K562 (cell line): ENCODE measurements at regions not wholly inside any gene's neighbourhood (a gene's known extent, or its start where the extent isn't known, plus 50 kb on each side); places are given as distances from the start of the nearest gene placed in this dataset.

Experiments
- BDP1 ChIP-seq: IDR thresholded peaks from 3 replicates; pipeline ENCODE4 v1.6.1; 2011; ENCODE audit not compliant: insufficient read length, insufficient read depth
- CBFA2T3 ChIP-seq: fragments of 450-650 bp; IDR thresholded peaks from 2 replicates; pipeline ENCODE4 v1.6.1; 2017
- CHD4 ChIP-seq: fragments of 200-600 bp; sonication (generic); IDR thresholded peaks from 3 replicates; pipeline ENCODE4 v1.6.1; 2012; ENCODE audit warnings: low read depth, mild to moderate bottlenecking, mixed read lengths, low read length, inconsistent platforms; ENCODE audit not compliant: insufficient read depth, insufficient replicate concordance, poor library complexity, severe bottlenecking
- ELF1 ChIP-seq: fragments of 200-800 bp; sonication (Bioruptor generic); IDR thresholded peaks from 2 replicates; pipeline ENCODE4 v1.6.1; 2016; ENCODE audit warnings: missing genetic modification characterization, missing compliant biosample characterization
- KAT2B ChIP-seq: IDR thresholded peaks from one replicate; pipeline ENCODE4 v1.6.1; 2012; ENCODE audit warnings: low read depth, mild to moderate bottlenecking, control low read depth, inconsistent platforms, low read length, moderate library complexity
- SIN3A ChIP-seq, 2 experiments: fragments of 150-350 bp in 1 of 2; IDR thresholded peaks; 2 replicates each; pipeline ENCODE4 v1.6.1; 2011 to 2016; ENCODE audit warnings: borderline replicate concordance in 2 of 2, low read depth in 2 of 2, low read length in 2 of 2, mild to moderate bottlenecking in 2 of 2, moderate library complexity in 2 of 2; ENCODE audit not compliant: control insufficient read depth in 1 of 2
- STAT5B ChIP-seq: fragments of 250-450 bp; sonication (Bioruptor Pico); IDR thresholded peaks from 2 replicates; pipeline ENCODE4 v1.8.0; 2021; ENCODE audit warnings: mild to moderate bottlenecking, inconsistent platforms
- TAF9B ChIP-seq: fragments of 450-650 bp; IDR thresholded peaks from 2 replicates; pipeline ENCODE4 v1.6.1; 2018; ENCODE audit warnings: mild to moderate bottlenecking; ENCODE audit not compliant: partially characterized antibody
- ZBTB17 ChIP-seq: fragments of 450-650 bp; formaldehyde crosslinking; IDR thresholded peaks from 2 replicates; pipeline ENCODE4 v1.4.0; 2020; ENCODE audit warnings: mild to moderate bottlenecking
- ZFPM2 ChIP-seq: fragments of 250-450 bp; sonication (Bioruptor Pico); IDR thresholded peaks from 2 replicates; pipeline ENCODE4 v1.5.1; 2022; ENCODE audit warnings: mild to moderate bottlenecking
- ZNF445 ChIP-seq: fragments of 250-450 bp; sonication (Bioruptor Pico); IDR thresholded peaks from 2 replicates; pipeline ENCODE4 v1.4.0; 2020; ENCODE audit warnings: low read depth, mild to moderate bottlenecking, moderate library complexity
- TF ChIP-seq, protein P1 (sequence below): conservative IDR thresholded peaks from 2 replicates; pipeline ENCODE4 v1.6.1; 2011; ENCODE audit warnings: low read depth, mild to moderate bottlenecking, low read length; ENCODE audit not compliant: control insufficient read depth
- TF ChIP-seq, protein P2 (sequence below): fragments of 450-650 bp; formaldehyde crosslinking; IDR thresholded peaks from 2 replicates; pipeline ENCODE4 v1.4.0; 2020; ENCODE audit warnings: mild to moderate bottlenecking, moderate library complexity
- TF ChIP-seq, protein P3 (sequence below): sonication (generic); formaldehyde crosslinking; IDR thresholded peaks from 2 replicates; pipeline ENCODE4 v1.8.0; 2023; ENCODE audit warnings: missing genetic modification reagents, mild to moderate bottlenecking, borderline replicate concordance
- TF ChIP-seq, protein P4 (sequence below): fragments of 250-450 bp; sonication (Bioruptor Pico); IDR thresholded peaks from 2 replicates; pipeline ENCODE4 v1.8.0; 2021; ENCODE audit warnings: borderline replicate concordance, mild to moderate bottlenecking, moderate library complexity; ENCODE audit not compliant: poor library complexity, severe bottlenecking
- TF ChIP-seq, protein P5 (sequence below): fragments of 450-650 bp; formaldehyde crosslinking; IDR thresholded peaks from 2 replicates; pipeline ENCODE4 v1.4.0; 2020; ENCODE audit warnings: mild to moderate bottlenecking, mixed read lengths

DNA sequence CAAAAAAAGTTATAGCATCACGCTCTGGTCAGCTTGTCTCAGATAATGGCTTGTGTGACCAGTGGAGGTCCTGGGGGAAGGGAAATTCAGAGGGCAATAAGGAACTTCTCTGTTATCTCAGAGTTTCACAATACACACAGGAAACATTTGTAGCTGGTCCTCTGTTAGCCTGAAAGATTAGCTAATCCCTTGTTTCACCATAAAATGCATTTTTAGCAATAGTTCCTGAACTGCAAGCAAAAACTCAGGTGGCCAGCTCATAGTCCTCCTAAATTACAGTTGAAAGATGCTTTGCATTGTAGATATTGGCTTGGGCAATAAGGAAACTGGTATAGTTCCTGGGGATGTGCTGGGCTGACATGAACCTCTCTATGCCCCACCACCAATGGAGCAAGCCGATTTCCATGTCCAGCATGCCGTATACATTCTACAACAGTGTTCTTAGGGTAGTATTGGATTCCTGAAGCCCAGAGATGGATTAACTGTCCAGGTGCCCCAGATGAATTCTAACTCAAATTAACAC is 141.5 kb upstream of the TBL1XR1 start (continued):
- TF ChIP-seq CHD4 = no peak
- TF ChIP-seq, protein P1, sequence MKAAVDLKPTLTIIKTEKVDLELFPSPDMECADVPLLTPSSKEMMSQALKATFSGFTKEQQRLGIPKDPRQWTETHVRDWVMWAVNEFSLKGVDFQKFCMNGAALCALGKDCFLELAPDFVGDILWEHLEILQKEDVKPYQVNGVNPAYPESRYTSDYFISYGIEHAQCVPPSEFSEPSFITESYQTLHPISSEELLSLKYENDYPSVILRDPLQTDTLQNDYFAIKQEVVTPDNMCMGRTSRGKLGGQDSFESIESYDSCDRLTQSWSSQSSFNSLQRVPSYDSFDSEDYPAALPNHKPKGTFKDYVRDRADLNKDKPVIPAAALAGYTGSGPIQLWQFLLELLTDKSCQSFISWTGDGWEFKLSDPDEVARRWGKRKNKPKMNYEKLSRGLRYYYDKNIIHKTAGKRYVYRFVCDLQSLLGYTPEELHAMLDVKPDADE = no peak
- TF ChIP-seq CBFA2T3 = peak; percentile 93
- TF ChIP-seq, protein P2, sequence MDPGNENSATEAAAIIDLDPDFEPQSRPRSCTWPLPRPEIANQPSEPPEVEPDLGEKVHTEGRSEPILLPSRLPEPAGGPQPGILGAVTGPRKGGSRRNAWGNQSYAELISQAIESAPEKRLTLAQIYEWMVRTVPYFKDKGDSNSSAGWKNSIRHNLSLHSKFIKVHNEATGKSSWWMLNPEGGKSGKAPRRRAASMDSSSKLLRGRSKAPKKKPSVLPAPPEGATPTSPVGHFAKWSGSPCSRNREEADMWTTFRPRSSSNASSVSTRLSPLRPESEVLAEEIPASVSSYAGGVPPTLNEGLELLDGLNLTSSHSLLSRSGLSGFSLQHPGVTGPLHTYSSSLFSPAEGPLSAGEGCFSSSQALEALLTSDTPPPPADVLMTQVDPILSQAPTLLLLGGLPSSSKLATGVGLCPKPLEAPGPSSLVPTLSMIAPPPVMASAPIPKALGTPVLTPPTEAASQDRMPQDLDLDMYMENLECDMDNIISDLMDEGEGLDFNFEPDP (CRISPR knock-in tag) = no peak
- TF ChIP-seq KAT2B = no peak
- TF ChIP-seq, protein P3, sequence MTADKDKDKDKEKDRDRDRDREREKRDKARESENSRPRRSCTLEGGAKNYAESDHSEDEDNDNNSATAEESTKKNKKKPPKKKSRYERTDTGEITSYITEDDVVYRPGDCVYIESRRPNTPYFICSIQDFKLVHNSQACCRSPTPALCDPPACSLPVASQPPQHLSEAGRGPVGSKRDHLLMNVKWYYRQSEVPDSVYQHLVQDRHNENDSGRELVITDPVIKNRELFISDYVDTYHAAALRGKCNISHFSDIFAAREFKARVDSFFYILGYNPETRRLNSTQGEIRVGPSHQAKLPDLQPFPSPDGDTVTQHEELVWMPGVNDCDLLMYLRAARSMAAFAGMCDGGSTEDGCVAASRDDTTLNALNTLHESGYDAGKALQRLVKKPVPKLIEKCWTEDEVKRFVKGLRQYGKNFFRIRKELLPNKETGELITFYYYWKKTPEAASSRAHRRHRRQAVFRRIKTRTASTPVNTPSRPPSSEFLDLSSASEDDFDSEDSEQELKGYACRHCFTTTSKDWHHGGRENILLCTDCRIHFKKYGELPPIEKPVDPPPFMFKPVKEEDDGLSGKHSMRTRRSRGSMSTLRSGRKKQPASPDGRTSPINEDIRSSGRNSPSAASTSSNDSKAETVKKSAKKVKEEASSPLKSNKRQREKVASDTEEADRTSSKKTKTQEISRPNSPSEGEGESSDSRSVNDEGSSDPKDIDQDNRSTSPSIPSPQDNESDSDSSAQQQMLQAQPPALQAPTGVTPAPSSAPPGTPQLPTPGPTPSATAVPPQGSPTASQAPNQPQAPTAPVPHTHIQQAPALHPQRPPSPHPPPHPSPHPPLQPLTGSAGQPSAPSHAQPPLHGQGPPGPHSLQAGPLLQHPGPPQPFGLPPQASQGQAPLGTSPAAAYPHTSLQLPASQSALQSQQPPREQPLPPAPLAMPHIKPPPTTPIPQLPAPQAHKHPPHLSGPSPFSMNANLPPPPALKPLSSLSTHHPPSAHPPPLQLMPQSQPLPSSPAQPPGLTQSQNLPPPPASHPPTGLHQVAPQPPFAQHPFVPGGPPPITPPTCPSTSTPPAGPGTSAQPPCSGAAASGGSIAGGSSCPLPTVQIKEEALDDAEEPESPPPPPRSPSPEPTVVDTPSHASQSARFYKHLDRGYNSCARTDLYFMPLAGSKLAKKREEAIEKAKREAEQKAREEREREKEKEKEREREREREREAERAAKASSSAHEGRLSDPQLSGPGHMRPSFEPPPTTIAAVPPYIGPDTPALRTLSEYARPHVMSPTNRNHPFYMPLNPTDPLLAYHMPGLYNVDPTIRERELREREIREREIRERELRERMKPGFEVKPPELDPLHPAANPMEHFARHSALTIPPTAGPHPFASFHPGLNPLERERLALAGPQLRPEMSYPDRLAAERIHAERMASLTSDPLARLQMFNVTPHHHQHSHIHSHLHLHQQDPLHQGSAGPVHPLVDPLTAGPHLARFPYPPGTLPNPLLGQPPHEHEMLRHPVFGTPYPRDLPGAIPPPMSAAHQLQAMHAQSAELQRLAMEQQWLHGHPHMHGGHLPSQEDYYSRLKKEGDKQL = no peak
- peak; percentile 31; the same call in 1 of the 2 replicates for TF ChIP-seq ELF1 (tag)
- TF ChIP-seq, protein P4, sequence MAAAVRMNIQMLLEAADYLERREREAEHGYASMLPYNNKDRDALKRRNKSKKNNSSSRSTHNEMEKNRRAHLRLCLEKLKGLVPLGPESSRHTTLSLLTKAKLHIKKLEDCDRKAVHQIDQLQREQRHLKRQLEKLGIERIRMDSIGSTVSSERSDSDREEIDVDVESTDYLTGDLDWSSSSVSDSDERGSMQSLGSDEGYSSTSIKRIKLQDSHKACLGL = no peak
- TF ChIP-seq ZNF445 = no peak
- no peak for TF ChIP-seq SIN3A (IDR thresholded peaks at IDR 0.05; ENCODE audit: borderline replicate concordance in 2 of 2, control insufficient read depth in 1 of 2, low read depth in 2 of 2, low read length in 2 of 2)
- TF ChIP-seq, protein P5, sequence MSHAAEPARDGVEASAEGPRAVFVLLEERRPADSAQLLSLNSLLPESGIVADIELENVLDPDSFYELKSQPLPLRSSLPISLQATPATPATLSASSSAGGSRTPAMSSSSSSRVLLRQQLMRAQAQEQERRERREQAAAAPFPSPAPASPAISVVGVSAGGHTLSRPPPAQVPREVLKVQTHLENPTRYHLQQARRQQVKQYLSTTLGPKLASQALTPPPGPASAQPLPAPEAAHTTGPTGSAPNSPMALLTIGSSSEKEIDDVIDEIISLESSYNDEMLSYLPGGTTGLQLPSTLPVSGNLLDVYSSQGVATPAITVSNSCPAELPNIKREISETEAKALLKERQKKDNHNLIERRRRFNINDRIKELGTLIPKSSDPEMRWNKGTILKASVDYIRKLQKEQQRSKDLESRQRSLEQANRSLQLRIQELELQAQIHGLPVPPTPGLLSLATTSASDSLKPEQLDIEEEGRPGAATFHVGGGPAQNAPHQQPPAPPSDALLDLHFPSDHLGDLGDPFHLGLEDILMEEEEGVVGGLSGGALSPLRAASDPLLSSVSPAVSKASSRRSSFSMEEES (CRISPR knock-in tag) = no peak
- no peak for TF ChIP-seq ZBTB17 (CRISPR knock-in tag)
- no peak for TF ChIP-seq STAT5B (CRISPR knock-in tag)
- no peak for TF ChIP-seq ZFPM2
- peak; percentile 43 for TF ChIP-seq TAF9B
- no peak for TF ChIP-seq BDP1
